Sciatic nerve (tissue), 2 donors: ENCODE measurements at regions not wholly inside any gene's neighbourhood (a gene's known extent, or its start where the extent isn't known, plus 50 kb on each side); places are given as distances from the start of the nearest gene placed in this dataset.
A peak's percentile ranks its signal among the peaks of the same experiment; 100 is the strongest.

Experiments used
- ATAC-seq: fragments of 200-7000 bp; cut with Tn5 transposase; one replicate; pipeline ENCODE4 v1.9.1; 2020; ENCODE audit warnings: mild to moderate bottlenecking, moderate library complexity
- DNase-seq: peaks from one replicate; pipeline ENCODE4 v3.0.0-alpha.2; 2020; ENCODE audit warnings: low spot score
- intact Hi-C: fragments of 100-400 bp; cut with DNase I; formaldehyde crosslinking; loops from one replicate; pipeline ENCODE4 v1.14.2; 2022
- donor health status: DM: no; HTN: no; CAD: no.
- donor health status: DM: no; HTN: no; CAD: no.

DNA sequence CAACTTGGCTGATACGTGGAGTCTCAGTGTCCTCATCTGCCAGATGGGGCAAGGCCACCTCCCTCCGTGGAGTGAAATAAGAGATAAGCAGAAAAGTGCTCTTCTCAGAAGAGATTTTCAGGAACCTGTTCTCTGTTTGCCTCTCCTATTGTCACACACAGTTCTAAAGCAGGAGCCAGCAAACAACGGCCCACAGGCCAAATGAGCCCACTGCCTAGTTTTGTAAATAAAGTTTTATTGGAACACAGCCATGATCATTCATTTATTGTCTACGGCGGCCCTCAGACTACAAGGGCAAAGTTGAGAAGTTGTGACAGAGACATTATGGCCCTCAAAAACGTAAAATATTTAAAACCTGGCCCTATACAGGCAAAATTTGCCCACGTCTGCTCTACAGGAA is 256.8 kb upstream of the IGF1R start:
- intact Hi-C loops = no loop called here
- ATAC-seq (no peak), DNase-seq (no peak)

DNA sequence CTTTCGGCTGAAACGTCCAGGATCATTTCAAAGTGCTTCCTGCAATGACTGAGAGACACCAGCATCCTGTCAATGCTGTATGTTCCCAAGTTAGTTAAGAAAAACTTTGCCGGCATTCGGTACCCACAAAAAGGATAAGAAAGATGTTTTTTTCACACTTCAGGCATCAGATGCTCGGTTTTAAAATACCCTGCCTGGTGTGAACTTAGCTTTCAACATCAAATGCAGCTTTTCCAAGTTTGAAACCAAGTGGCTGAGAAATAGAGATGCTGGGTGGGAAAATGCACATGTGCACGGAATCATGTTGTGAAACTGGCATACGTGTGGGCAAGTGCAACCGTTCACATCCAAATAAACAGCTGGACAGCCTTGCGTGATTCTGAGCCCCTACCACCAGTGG is 254.9 kb upstream of the IGF1R start:
- no peak for ATAC-seq
- no peak for DNase-seq
- intact Hi-C loops = no loop called here

DNA sequence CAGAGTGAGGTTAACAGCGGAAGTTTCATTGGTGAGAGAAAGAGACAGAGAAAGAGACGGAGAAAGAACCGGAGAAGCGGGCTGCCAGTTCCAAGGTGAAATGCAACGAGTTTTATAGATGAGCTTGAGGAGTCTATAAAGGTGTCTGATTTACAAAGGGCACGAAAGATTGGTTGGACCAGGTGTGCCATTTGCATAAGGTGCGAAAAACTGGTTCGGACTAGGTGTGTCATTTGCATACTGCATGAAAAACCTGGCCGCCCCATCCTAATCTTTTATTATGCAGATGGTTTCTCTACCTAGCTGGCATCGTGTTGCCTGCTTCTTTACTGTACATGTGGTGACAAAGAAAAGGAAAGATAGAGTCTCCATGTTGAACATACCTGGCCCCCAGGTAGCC is 253.8 kb upstream of the IGF1R start:
- ATAC-seq (no peak), DNase-seq (no peak)
- intact Hi-C loops = no loop called here

DNA sequence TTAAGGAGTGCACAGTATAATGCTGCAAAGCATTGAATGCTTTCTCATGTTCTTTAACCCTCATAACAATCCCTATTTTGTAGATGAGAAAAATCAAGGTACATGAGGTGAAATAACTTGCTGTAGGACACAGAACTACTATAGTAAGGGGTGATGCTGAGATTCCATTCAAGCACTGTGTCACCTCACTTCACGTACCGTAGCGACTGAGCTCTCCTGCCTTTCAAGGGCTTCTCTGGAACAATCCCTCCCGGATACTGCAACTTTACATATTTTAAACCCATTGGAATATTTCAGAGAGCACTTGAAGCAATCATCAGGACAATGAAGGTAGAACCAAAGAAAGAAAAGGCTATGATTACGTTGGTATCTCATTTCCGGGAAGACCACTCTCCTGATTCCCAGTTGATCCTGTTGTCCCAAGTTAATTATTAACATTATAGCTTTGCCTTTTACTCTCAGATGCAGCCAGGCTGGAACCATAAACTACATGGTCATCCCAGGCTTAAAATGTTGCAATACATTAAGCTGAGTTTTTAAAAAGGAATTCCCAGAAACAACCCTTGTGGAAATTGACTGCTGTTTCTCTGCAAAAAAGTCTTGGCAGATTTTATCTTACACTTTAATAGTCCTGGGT is 252.2 kb upstream of the IGF1R start:
- ATAC-seq = no peak
- DNase-seq = no peak
- intact Hi-C loops = no loop called here

DNA sequence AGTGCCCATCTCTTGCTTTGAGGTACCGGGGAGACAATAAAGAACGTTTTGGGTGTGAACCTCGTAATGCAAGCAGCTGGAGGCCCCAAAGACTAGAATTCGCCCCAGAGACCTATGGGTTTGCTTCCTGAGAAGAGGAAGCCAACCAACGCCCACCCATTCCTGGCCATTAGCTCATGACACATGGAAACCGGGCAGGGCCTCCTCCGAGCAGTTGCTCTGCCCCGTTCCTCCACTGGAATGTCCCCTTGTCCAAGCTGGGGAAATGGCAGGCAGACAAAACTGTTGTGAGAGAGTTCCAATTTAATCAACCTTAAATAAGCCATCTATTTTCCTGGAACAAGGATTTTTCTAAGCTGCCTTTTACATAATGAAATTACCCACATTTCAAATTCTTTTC is 250.9 kb upstream of the IGF1R start:
- intact Hi-C loops = no loop called here
- no peak for ATAC-seq
- DNase-seq = no peak

DNA sequence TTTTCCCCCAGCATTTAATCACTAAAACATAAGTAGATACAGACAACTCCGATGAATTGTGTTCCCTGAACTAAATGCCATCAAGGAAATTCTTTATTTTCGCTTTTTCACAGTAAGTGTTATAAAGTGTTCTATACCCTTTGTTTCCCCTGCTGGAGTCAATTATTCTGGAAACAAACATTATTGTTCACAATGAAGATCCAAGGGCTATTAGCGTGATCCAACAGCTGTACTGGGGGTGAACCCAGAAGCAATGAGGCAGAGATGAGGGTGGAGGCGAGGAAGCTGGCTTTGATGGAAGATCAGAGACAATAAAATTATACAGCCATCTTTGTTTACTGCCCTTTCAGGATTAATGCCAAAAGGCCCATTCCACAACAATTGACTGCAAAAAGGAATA is 250.3 kb upstream of the IGF1R start:
- intact Hi-C loops = no loop called here
- ATAC-seq (no peak), DNase-seq (no peak)

DNA sequence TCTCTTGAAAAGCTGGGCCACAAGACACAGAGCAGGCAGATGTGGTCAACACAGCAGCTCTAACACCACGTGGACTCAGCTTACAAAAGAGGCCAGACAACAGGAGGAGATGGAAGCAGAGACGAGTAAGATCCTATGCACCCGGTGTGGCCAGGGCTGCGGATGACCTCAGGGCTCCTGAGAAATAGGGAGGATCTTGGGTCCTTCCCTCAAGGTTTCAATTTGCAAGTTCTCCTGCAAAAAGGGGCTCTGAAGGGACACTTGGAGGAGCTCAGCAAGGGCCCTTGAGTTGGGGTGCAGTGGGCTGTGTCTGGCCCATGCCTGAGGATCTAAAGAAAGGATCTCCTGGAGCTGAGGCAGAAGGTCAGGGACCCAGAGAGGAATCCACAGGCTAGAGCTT is 249.5 kb upstream of the IGF1R start:
- DNase-seq (no peak), ATAC-seq (no peak)
- intact Hi-C loops = no loop called here

DNA sequence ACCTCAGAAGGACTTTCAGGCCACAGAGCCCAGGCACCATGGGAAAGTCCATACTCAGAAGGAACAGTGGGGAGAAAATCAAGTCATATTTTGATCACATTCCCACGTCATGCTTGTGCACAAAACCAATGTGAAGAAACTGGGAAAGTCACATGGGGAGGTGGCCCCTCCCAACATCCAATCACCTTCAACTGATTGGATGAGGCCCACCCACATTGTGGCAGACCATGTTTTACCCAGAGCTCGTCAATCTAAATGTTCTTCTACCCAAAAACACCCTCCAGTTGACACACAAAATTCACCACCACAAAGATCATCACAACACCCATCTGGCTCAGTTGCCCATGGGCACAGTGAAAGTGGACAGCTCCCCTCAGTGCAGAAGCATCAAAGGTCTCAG is 248.2 kb upstream of the IGF1R start:
- DNase-seq = no peak
- intact Hi-C loops = no loop called here
- ATAC-seq = no peak

DNA sequence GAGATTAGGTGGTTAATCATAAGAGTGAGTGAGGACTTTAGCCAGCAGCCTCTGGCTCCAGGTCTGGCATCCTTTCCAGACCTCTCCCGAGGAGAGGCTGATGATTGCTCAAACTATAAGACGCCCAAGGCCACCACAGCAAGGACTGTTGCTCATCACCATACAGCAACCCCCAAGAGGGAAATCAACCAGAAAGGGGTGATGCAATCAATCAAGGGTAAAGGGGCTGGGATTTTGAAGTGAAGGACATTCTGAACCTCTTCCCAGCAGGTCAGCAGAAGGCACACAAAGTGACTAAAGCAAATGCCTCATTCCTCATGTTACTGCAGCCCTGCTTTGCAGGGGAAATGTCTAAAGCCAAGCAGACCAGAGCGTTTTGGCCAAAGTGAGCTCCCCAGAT is 247.3 kb upstream of the IGF1R start:
- no peak for DNase-seq
- peak; percentile 89 for ATAC-seq
- intact Hi-C loops = no loop called here

DNA sequence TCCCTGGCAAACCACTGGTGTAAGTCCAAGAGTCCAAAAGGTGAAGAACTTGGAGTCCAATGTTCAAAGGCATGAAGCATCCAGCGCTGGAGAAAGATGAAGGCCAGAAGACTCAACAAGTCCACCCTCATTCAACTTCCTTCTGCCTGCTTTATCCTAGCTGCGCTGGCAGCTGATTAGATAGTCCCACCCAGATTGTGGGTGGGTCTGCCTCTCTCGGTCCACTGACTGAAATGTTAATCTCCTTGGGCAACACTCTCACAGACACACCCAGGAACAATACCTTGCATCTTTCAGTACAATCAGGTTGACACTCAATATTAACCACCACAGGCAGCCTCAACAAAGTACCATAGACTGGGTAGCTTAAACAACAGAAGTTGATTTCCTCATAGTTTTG is 245.9 kb upstream of the IGF1R start:
- intact Hi-C loops = no loop called here
- DNase-seq = no peak
- ATAC-seq = no peak

DNA sequence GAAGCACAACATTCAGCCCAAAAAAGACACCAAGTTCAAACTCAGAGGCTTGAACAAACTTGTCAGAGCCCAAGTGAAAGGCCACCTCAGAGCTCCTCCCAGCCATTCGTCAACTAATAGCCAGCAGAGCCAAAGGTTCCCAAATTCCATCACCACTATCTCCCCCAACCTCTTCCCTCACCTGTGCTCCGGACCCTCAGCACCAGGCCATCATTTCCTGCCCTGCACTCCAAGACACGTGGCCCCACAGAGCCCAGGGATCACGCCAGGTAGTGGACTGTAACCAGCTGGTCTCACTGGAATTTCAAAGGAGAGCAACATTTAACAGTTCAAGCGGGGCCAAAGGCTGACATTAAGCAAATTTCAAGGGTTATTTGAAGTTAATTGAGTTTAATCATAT is 245.2 kb upstream of the IGF1R start:
- ATAC-seq = no peak
- DNase-seq = no peak
- intact Hi-C loops = no loop called here

DNA sequence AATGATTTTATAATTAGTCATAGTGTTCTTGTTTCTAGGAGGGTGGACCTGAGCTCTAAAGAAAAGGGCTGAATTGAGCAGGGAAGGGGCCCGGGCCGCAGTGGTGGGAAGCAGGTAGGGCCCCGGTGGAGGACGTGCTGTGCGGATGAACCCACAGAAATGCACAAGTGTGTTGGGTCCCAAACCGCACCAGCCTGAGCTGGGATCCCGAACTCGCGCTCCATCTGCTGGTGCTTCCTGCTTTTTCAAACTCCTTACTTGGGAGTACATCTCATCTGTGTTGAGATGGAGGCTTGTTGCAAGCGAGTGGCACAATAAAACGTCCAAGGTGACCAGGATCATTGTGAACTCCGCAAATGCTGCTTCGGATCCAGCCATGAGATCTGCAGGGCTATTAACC is 244.8 kb upstream of the IGF1R start:
- no peak for DNase-seq
- intact Hi-C loops = no loop called here
- ATAC-seq = no peak

DNA sequence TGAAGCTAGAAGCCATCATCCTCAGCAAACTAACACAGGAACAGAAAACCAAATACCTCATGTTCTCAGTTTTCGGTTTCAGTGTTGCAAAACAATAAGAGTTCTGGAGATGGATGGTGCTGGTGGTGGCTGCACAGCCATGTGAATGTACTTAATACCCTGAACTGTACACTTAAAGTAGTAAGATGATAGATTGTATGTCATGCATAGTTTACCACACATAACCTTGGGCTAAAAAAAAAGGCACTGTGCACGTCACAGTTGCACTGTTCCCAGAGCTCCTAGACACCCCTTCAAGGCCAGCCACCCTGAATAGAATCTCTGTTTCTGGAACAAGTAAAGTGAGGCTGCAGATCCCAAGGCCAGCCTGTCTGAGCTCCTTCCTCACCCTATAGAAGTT is 243.3 kb upstream of the IGF1R start:
- intact Hi-C loops = no loop called here
- no peak for ATAC-seq
- DNase-seq = no peak

DNA sequence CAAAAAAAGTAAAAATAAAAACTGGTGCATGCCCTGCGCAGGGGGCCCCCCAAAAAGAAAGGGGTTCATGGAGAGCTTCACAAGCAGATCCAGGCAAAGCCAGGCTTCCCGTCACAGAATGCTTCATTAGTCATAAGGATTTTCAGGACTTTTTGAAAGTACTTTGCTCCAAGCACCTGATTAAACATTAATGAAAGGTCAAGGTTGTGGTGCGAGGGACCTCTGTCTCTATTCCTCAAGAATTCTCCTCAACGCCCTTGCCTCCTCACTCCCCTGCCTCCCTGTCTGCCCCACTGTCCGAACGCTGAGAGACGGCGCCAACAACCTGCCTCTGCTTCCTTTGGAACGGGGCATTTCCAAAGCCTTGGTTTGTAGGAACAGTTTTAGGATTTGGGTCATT is 240.1 kb upstream of the IGF1R start:
- no peak for ATAC-seq
- intact Hi-C loops = no loop called here
- no peak for DNase-seq

DNA sequence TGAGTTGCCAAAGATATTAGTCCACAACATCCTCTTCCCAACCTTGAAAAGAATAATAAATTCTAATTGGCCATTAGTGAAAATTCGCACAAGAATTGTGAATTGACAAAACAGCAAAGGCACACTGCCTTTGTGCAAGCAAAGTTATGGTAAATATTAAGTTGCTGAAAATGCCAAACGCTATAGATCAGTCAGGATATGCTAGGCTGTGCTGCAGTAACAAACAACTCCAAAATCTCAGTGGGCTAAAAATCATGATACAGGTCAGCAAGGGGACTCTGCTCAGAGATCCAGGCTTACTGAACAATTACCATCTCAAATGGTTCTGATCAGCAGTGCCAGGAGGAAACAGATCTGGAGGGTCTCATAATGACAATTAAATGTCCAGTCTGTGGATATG is 238.0 kb upstream of the IGF1R start:
- no peak for DNase-seq
- ATAC-seq = no peak
- intact Hi-C loops = no loop called here

DNA sequence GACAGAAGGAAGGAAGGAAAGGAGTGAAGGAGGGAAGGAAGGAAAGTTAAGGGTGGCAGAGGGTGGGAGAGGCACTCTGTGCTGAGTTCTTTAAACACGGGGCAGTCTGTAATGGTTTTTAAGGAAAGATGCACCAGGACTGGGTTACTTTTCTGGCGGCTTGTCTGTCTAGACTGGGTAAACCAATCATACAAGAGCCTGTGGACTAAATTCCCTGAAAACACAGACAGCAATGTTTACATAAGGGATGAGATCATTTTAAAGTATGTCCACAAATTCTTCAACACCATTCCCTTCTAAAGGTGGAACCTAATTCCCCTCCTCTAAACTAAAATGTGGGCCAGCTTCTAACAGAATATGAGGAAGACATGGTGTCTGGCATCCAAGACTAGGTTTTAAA is 235.5 kb upstream of the IGF1R start:
- ATAC-seq (no peak), DNase-seq (no peak)
- intact Hi-C loops = no loop called here

DNA sequence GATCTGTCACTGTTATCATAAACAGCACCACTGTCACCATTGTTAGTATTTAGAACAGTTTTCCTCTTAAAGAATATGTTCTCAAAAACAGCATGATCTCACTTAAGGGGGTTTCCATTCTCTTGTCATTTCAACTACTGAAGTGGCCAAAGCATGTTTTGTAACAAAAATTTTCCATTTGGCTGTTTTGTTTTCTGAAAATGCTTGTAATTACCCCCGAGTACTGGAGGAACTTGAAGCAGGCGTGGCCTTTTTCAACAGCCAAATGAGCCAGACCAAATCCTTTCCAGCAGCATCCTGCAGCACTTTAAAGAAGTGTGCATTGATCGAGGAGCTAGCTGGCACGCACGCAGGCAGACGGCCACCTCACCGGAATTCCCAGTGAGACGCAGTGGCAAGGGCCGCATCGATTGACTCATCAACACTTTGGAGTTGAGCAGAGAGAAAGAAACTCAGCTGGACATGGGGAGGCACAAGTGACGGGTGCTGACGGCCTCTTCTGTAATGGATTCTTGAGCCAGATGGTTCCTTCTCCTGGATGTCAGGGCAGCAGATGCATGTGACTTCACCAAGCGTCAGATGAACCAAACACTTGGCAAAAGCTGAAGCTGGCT is 234.3 kb upstream of the IGF1R start:
- no peak for DNase-seq
- ATAC-seq = peak; percentile 32
- intact Hi-C loops = no loop called here

DNA sequence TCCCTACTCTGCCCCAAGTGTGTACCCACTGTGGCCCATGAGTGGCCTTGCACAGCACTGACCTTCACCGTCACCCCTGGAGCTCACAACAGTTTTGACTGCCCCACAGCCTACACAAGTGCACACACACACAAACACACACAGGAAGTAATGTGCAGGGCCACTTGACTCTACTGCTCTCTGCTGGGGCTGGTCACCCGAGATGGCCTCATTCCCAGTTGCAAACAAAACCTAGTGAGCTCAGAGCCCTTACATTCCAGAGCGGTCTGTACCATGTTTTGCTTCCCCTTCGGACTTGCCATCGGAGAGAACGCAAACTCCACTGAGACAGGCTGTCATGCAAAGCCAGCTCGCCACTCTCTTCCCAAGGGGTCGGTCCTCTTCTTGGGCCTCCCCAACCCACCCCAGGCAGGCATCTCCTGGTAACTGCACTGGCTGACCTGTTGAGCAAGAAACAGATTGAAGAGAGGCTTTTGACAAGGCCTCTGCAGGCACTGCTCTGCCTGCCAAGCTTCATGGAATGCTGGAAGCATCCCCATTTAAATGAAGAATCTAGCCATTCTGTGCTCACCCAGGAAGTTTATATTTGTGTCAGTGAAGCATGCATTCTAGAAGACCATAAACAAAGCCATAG is 232.0 kb upstream of the IGF1R start:
- intact Hi-C loops = no loop called here
- DNase-seq = no peak
- peak; percentile 57 for ATAC-seq

DNA sequence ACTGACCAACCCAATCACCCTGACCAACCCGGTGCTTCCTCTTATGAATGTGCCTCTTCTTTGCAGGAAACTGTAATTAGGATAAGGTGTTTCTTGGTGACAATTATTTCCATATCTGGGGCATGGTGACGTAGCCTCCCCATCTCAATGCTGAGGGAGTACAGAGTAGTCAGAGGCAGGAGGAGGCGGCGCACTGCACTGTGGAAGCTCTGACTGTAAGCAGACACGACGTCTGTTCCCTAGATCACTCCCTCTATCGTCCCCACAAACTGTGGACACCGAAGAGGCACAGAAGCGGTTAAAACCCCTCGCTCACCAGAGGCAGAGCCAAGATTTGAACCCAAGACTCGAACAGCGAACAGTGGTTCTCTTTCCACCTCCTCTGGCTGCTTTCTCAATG is 231.0 kb upstream of the IGF1R start:
- intact Hi-C loops = no loop called here
- ATAC-seq = no peak
- no peak for DNase-seq

DNA sequence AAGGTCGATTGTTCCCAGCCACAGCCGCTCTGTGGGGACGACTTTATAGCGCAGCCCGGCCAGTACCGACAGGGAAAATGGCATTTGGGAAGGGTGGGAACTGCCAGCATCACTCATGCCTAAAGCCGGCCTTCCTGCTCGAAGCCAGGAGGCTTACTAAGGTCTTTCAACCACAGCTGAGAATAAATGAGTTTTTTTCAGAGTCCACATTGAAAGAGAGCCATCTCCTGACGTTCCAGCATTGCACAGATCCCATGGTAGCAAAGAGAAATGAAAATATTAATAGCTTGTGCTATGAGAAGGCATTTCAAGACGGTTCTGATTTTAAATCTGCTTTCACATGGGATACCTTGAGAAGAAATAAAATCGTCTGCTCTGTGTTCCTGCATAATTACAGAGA is 230.2 kb upstream of the IGF1R start:
- ATAC-seq (peak; percentile 8), DNase-seq (no peak)
- intact Hi-C loops = no loop called here

DNA sequence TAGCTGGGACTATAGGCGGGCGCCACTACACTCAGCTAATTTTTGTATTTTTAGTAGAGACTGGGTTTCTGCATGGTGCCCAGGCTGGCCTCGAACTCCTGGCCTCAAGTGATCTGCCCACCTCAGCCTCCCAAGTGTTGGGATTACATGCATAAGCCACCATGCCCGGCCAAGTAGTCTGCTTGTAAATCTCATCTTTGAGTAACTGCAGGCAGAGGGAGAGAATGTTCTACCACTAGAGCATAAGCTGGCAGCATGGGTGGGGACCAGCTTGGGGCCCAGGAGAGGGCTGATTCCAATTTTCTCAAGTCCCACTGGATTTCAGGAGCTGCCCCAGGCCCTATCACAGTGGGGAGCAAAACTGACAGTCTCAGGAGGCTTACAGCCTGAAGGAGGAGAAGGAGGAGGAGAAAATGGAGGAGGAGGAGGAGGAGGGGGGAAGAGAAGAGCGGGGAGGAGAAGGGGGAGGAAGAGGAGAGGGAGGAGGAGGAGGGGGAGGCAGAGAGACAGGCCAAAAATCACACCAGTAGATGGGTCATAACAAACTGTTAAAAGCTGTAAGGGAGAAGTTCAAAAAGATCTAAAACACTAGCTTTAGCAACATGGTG is 229.1 kb upstream of the IGF1R start:
- intact Hi-C loops = no loop called here
- no peak for ATAC-seq
- DNase-seq = no peak
